PC-9 (cell line): ENCODE measurements at regions not wholly inside any gene's neighbourhood (a gene's known extent, or its start where the extent isn't known, plus 50 kb on each side); places are given as distances from the start of the nearest gene placed in this dataset.
"Not testable (repeated sequence)": the region's sequence is repeated elsewhere in the genome, so short reads cannot be mapped to it uniquely, and the experiment has no call there.

ENCODE experiments used
- BruUV-seq: library from RNA; stranded (reverse); fragments of 400-500 nt; replicated peaks from 2 replicates; lab custom pipeline; 2021; lab: Mats Ljungman, UMichigan
- CTCF ChIA-PET: fragments of 300-600 bp; sonication (Branson Sonifier 250); formaldehyde crosslinking; loops from one replicate; lab custom pipeline; 2022; ENCODE audit warnings: antibody characterized with exemption; lab: Charles Lee
- POLR2A ChIA-PET: fragments of 300-600 bp; sonication (Branson Sonifier 250); formaldehyde crosslinking; loops from one replicate; lab custom pipeline; 2022; ENCODE audit warnings: antibody characterized with exemption; ENCODE audit not compliant: unreplicated experiment; lab: Charles Lee
- DNase-seq, 2 experiments: peaks; one replicate each; pipeline versions ENCODE4 v3.0.0 to v3.0.0-alpha.2; 2015 to 2022; ENCODE audit warnings: mixed read lengths in 1 of 2
- H2AFZ ChIP-seq: fragments of 200-600 bp; sonication (generic); 2 replicates; pipeline ENCODE4 v1.8.1; 2017; ENCODE audit warnings: antibody characterized with exemption
- H3F3A ChIP-seq: fragments of 200-600 bp; sonication (generic); 2 replicates; pipeline ENCODE4 v1.8.1; 2017; ENCODE audit warnings: antibody characterized with exemption, mild to moderate bottlenecking, low read depth; ENCODE audit not compliant: insufficient read depth
- H3K27ac ChIP-seq: fragments of 200-600 bp; sonication (generic); 2 replicates; pipeline ENCODE4 v1.6.1; 2016; ENCODE audit warnings: mixed run types
- H3K27me3 ChIP-seq: fragments of 200-600 bp; sonication (generic); 2 replicates; pipeline ENCODE4 v1.6.1; 2016; ENCODE audit warnings: low read depth, mixed run types; ENCODE audit not compliant: insufficient read depth
- H3K36me3 ChIP-seq: fragments of 200-600 bp; sonication (generic); 2 replicates; pipeline ENCODE4 v1.6.1; 2016; ENCODE audit warnings: low read depth, mixed run types
- H3K4me1 ChIP-seq: fragments of 200-600 bp; sonication (generic); replicated peaks from 2 replicates; pipeline ENCODE4 v1.6.1; 2016; ENCODE audit warnings: mixed run types; ENCODE audit not compliant: insufficient read depth
- H3K4me2 ChIP-seq: fragments of 200-600 bp; sonication (generic); 2 replicates; pipeline ENCODE4 v1.6.1; 2017; ENCODE audit warnings: mixed run types
- H3K4me3 ChIP-seq: fragments of 200-600 bp; sonication (generic); 2 replicates; pipeline ENCODE4 v1.6.1; 2016; ENCODE audit warnings: mixed run types
- H3K79me2 ChIP-seq: fragments of 200-600 bp; sonication (generic); 2 replicates; pipeline ENCODE4 v1.6.1; 2017; ENCODE audit warnings: low read depth, mixed run types
- H3K9me2 ChIP-seq: fragments of 200-600 bp; sonication (generic); 2 replicates; pipeline ENCODE4 v1.8.1; 2017; ENCODE audit warnings: mild to moderate bottlenecking; ENCODE audit not compliant: insufficient read depth
- H3K9me3 ChIP-seq: fragments of 200-600 bp; sonication (generic); 2 replicates; pipeline ENCODE4 v1.8.1; 2016; ENCODE audit warnings: low read depth; ENCODE audit not compliant: insufficient read depth
- H4K20me1 ChIP-seq: fragments of 200-600 bp; sonication (generic); 2 replicates; pipeline ENCODE4 v1.8.1; 2017; ENCODE audit not compliant: insufficient read depth
- EZH2 ChIP-seq: fragments of 200-600 bp; sonication (generic); IDR thresholded peaks from 2 replicates; pipeline ENCODE4 v1.8.0; 2017; ENCODE audit warnings: antibody characterized with exemption, low read depth
- intact Hi-C: fragments of 100-400 bp; cut with micrococcal nuclease; formaldehyde crosslinking; loops from one replicate; pipeline ENCODE4 v1.10.0; 2022; ENCODE audit not compliant: unreplicated experiment
- TF ChIP-seq, protein P1 (sequence below): fragments of 200-600 bp; sonication (generic); conservative IDR thresholded peaks from 2 replicates; pipeline ENCODE4 v1.6.1; 2017; ENCODE audit warnings: mixed run types, antibody characterized with exemption, mild to moderate bottlenecking, moderate library complexity

DNA sequence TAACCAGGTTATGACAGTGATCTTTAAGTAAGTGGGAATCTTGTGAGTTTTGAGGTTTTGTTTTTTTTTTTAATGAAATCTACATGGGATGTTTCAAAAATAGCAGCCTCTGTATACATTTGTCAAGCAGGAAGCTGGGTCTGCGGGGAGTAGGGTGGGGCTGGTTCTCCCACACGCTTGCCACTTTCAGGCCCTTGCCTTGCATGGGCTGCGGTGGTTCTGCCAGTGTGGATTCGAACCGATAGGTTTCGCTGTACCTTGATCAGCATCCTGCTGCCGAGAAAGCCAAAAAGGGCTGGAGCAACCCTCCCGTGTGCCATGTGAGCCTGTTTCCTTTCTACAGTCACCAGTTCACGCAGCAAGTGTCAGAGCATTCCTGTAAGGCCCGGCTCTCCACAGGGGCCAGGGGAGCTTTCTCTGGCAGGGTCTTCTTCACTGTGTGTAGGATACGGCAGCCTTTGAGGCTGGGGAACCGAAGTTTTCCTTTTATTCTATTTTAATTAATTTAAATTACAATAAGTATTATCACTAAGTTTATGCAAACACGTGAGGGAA, 79.2 kb upstream of the SAMD11 start:
- intact Hi-C loops = no loop called here

DNA sequence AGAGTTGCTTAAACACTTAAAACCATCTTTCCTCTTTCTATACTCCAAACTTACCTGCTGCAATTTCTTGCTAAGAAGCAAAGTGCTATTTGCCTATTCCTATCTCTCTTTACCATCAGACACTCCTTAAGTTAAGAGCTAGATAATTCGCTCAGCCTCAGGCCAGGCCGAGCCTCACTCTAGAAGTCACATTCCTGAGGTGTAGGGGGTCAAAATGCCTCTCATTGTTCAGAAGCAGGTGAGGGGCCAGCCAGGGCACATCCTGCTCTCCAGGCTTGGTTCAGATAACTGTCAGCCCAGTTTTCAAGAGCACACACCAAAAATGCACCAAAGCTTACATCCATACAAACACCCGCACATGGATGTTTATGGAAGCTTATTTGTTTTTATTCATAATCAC, 78.1 kb upstream of the SAMD11 start:
- H3K4me3 ChIP-seq, CTCF ChIA-PET, H3K9me3 ChIP-seq, BruUV-seq, H2AFZ ChIP-seq, H3K27ac ChIP-seq, POLR2A ChIA-PET, H3K4me1 ChIP-seq, H3F3A ChIP-seq, intact Hi-C loops, H3K36me3 ChIP-seq, H4K20me1 ChIP-seq, H3K79me2 ChIP-seq, H3K27me3 ChIP-seq, H3K9me2 ChIP-seq: not testable (repeated sequence)
- H3K4me2 ChIP-seq = peak overlapping the region; percentile 5; the same call in 1 of the 2 replicates
- DNase-seq = peak; percentile 61 to 73

More for the DNA sequence above, 79.2 kb upstream of the SAMD11 start:
- Histone ChIP-seq H4K20me1 (no peaks in the 10 kb centered on the region), H3K27me3 (no peaks in the 10 kb centered on the region), H3K79me2 (no peaks in the 10 kb centered on the region), H3K27ac (no peak overlapping the region), H3K9me2 (no peaks in the 10 kb centered on the region), H3K4me2 (no peak overlapping the region), H3K4me3 (no peak overlapping the region), H3K36me3 (no peaks in the 10 kb centered on the region), H3K4me1 (peaks cover 6% of the 10 kb centered on the region; the same call in 1 of the 2 replicates), H2AFZ (no peak overlapping the region), H3K9me3 (no peaks in the 10 kb centered on the region), H3F3A (no peaks in the 10 kb centered on the region)
- ChIA-PET CTCF (no interaction called here), POLR2A (no interaction called here)
- BruUV-seq = no TSS peak
- DNase-seq = no peak
- TF ChIP-seq, protein P1, sequence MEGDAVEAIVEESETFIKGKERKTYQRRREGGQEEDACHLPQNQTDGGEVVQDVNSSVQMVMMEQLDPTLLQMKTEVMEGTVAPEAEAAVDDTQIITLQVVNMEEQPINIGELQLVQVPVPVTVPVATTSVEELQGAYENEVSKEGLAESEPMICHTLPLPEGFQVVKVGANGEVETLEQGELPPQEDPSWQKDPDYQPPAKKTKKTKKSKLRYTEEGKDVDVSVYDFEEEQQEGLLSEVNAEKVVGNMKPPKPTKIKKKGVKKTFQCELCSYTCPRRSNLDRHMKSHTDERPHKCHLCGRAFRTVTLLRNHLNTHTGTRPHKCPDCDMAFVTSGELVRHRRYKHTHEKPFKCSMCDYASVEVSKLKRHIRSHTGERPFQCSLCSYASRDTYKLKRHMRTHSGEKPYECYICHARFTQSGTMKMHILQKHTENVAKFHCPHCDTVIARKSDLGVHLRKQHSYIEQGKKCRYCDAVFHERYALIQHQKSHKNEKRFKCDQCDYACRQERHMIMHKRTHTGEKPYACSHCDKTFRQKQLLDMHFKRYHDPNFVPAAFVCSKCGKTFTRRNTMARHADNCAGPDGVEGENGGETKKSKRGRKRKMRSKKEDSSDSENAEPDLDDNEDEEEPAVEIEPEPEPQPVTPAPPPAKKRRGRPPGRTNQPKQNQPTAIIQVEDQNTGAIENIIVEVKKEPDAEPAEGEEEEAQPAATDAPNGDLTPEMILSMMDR = no peak
- TF ChIP-seq EZH2 = no peak

DNA sequence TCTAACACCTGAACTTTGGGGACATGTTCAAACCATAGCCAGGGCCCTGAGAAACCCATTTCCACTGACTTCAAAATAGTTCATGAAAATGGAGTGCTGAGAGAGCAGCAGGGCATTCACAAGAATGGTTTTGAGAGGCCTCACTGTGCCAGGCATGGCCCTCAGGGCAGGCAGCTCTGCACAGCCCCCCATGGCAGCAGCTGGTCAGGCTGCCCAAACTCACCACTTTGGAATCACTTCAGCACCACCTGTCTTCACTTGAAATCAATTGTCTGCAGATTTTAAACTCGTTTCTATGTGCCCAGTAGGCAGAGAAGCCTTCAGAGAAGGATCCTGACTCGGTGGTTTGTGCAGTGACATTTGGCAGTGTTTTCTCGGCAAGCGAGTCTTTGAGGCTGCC, 73.8 kb upstream of the SAMD11 start:
- H3K4me3 ChIP-seq, DNase-seq, H3K4me1 ChIP-seq, H3K27me3 ChIP-seq, BruUV-seq, H3K36me3 ChIP-seq, H3K4me2 ChIP-seq, H3K79me2 ChIP-seq, H3K27ac ChIP-seq, CTCF ChIA-PET, H3K9me2 ChIP-seq, H4K20me1 ChIP-seq, H3K9me3 ChIP-seq, intact Hi-C loops, H3F3A ChIP-seq, POLR2A ChIA-PET, H2AFZ ChIP-seq: not testable (repeated sequence)

DNA sequence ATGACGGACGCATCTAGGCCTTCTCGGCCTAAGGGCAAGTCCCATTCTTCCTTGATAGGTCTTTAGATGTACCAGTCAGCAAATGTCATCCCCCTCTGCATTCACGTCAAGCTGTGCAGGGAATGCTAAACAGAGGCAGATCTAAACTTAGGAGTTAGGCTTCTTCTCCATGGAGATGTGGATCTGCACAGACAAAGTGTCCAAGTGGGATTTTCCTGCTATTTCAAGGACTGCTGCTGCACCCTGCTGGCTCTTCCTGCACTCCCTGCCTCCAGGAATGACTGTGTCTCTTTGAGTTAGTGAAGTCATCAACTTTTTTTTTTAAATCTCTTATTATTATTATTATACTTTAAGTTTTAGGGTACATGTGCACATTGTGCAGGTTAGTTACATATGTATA, 73.4 kb upstream of the SAMD11 start:
- POLR2A ChIA-PET, BruUV-seq, H3F3A ChIP-seq: not testable (repeated sequence)

DNA sequence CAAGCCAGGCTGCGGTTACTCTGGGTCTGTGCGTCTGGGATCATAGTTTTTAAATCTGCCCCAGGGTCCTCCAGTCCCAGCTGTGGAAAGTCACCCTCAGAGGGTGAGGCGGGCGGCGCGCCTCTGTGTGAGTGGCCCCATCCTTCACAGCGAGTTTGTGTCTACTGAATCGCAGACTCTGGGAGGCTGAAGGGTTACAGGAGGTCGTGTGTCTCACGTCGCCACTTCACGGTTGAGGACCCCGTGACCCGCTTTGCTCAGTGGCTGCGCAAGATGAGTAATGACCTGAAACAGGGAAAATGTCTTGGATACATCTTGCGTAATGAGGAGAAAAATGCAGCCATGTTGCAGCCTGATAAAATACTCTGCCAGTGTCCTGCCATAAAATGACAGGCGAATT, 72.3 kb upstream of the SAMD11 start:
- intact Hi-C loops, DNase-seq, CTCF ChIA-PET, H3K9me2 ChIP-seq, POLR2A ChIA-PET, H3K36me3 ChIP-seq, H3K4me3 ChIP-seq, H4K20me1 ChIP-seq, H3K79me2 ChIP-seq, H3K4me2 ChIP-seq, H2AFZ ChIP-seq, H3K27me3 ChIP-seq, H3K9me3 ChIP-seq, H3F3A ChIP-seq, H3K27ac ChIP-seq, H3K4me1 ChIP-seq, BruUV-seq: not testable (repeated sequence)

More for the DNA sequence above, 73.4 kb upstream of the SAMD11 start:
- H3K9me3 ChIP-seq, H3K4me2 ChIP-seq, H3K27me3 ChIP-seq, H3K9me2 ChIP-seq, H3K4me3 ChIP-seq, H3K4me1 ChIP-seq, H3K79me2 ChIP-seq, H2AFZ ChIP-seq, H3K36me3 ChIP-seq, H4K20me1 ChIP-seq, DNase-seq, CTCF ChIA-PET, H3K27ac ChIP-seq, intact Hi-C loops: not testable (repeated sequence)

DNA sequence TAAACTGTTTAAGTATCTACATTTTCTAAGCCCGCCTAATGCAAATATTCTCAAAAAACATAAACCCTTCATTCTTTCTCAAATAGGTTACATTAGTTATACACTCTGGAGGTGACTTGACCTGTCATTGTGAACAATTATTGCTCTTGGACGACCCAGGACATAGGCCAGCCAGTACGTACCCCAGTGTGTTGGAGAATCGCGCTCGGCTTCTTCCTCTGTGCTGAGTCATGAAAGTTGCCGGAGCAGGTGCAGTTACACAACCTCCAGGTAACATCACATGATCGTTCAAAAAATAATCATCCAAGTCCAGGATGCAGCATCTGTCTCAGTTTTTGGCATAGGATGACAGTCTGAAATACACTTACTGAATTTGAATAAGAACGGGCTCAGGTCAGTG, 71.9 kb upstream of the SAMD11 start:
- BruUV-seq, CTCF ChIA-PET, H3K9me3 ChIP-seq, DNase-seq, POLR2A ChIA-PET, H4K20me1 ChIP-seq, H3K27ac ChIP-seq, H3K4me2 ChIP-seq, H3K36me3 ChIP-seq, H3K4me1 ChIP-seq, H3F3A ChIP-seq, H3K27me3 ChIP-seq, H3K9me2 ChIP-seq, H2AFZ ChIP-seq, intact Hi-C loops, H3K79me2 ChIP-seq, H3K4me3 ChIP-seq: not testable (repeated sequence)
